Activated T-helper 17 cell treated with anti-CD3 and anti-CD28 coated beads, Interleukin-2, amount 50 U/mL, for 72 hours (primary cell): ENCODE measurements at regions not wholly inside any gene's neighbourhood (a gene's known extent, or its start where the extent isn't known, plus 50 kb on each side); places are given as distances from the start of the nearest gene placed in this dataset.

Experiments used
- ATAC-seq: fragments of 150-1000 bp; cut with Tn5 transposase; replicated peaks from 2 replicates; pipeline ENCODE4 v1.10.0; 2021; ENCODE audit warnings: mild to moderate bottlenecking, moderate library complexity
- H3K27ac Mint-ChIP-seq: one replicate; pipeline ENCODE4 v1.8.0; 2022; ENCODE audit warnings: mixed read lengths
- H3K27me3 Mint-ChIP-seq: one replicate; pipeline ENCODE4 v1.8.0; 2022; ENCODE audit warnings: mixed read lengths
- H3K36me3 Mint-ChIP-seq: one replicate; pipeline ENCODE4 v1.8.0; 2022; ENCODE audit warnings: low read depth, mild to moderate bottlenecking, mixed read lengths
- H3K4me1 Mint-ChIP-seq: one replicate; pipeline ENCODE4 v1.8.0; 2022; ENCODE audit warnings: mixed read lengths
- H3K4me3 Mint-ChIP-seq: one replicate; pipeline ENCODE4 v1.8.0; 2022; ENCODE audit warnings: mild to moderate bottlenecking, mixed read lengths
- H3K9me3 Mint-ChIP-seq: one replicate; pipeline ENCODE4 v1.8.0; 2022; ENCODE audit warnings: mixed read lengths

GRCh38 chr9:93900971-93901861 lies 53.9 kb downstream of the BARX1 start:
- Mint-ChIP-seq H3K4me3 (no peak overlapping the region), H3K27ac (no peak overlapping the region), H3K4me1 (peaks cover 12% of the 10 kb centered on the region), H3K9me3 (no peaks in the 10 kb centered on the region), H3K27me3 (peaks cover 1% of the 10 kb centered on the region), H3K36me3 (no peaks in the 10 kb centered on the region)
- no peak for ATAC-seq

- Mint-ChIP-seq H3K4me1 (peaks cover 12% of the 10 kb centered on the region), H3K4me3 (no peak overlapping the region), H3K27ac (no peak overlapping the region), H3K9me3 (no peaks in the 10 kb centered on the region), H3K27me3 (no peaks in the 10 kb centered on the region), H3K36me3 (no peaks in the 10 kb centered on the region)
- no peak for ATAC-seq
These were observed 54.7 kb downstream of the BARX1 start for GRCh38 chr9:93900436-93900819.

- Mint-ChIP-seq H3K4me1 (peaks cover 12% of the 10 kb centered on the region), H3K36me3 (no peaks in the 10 kb centered on the region), H3K9me3 (no peaks in the 10 kb centered on the region), H3K4me3 (no peak overlapping the region), H3K27me3 (no peaks in the 10 kb centered on the region), H3K27ac (no peak overlapping the region)
- ATAC-seq = no peak
These were observed 55.3 kb downstream of the BARX1 start for GRCh38 chr9:93899609-93900435.

GRCh38 chr9:93898502-93899426 lies 56.4 kb downstream of the BARX1 start:
- peaks cover 12% of the 10 kb centered on the region for H3K4me1 Mint-ChIP-seq
- no peaks in the 10 kb centered on the region for H3K27me3 Mint-ChIP-seq
- H3K9me3 Mint-ChIP-seq = no peaks in the 10 kb centered on the region
- ATAC-seq = no peak
- H3K36me3 Mint-ChIP-seq = no peaks in the 10 kb centered on the region
- H3K27ac Mint-ChIP-seq = peak overlapping the region; percentile 78
- no peak overlapping the region for H3K4me3 Mint-ChIP-seq

GRCh38 chr9:93898026-93898425 lies 57.1 kb downstream of the BARX1 start:
- H3K9me3 Mint-ChIP-seq = peaks cover under 1% of the 10 kb centered on the region
- no peak for ATAC-seq
- peaks cover 12% of the 10 kb centered on the region for H3K4me1 Mint-ChIP-seq
- no peaks in the 10 kb centered on the region for H3K27me3 Mint-ChIP-seq
- no peaks in the 10 kb centered on the region for H3K36me3 Mint-ChIP-seq
- peak overlapping the region; percentile 45 for H3K4me3 Mint-ChIP-seq
- peak overlapping the region; percentile 78 for H3K27ac Mint-ChIP-seq

- Mint-ChIP-seq H3K4me3 (peak overlapping the region; percentile 45), H3K36me3 (no peaks in the 10 kb centered on the region), H3K27ac (peak overlapping the region; percentile 78), H3K4me1 (peaks cover 12% of the 10 kb centered on the region), H3K9me3 (peaks cover 4% of the 10 kb centered on the region), H3K27me3 (no peaks in the 10 kb centered on the region)
- ATAC-seq = no peak
These were observed 57.8 kb downstream of the BARX1 start for GRCh38 chr9:93897075-93897970.

GRCh38 chr9:93896496-93897033 lies 58.6 kb downstream of the BARX1 start:
- no peak overlapping the region for H3K27ac Mint-ChIP-seq
- H3K9me3 Mint-ChIP-seq = peaks cover 4% of the 10 kb centered on the region

GRCh38 chr9:93896093-93896492 lies 59.1 kb downstream of the BARX1 start:
- no peaks in the 10 kb centered on the region for H3K36me3 Mint-ChIP-seq
- H3K4me1 Mint-ChIP-seq = peaks cover 12% of the 10 kb centered on the region
- no peaks in the 10 kb centered on the region for H3K27me3 Mint-ChIP-seq
- no peak overlapping the region for H3K4me3 Mint-ChIP-seq
- ATAC-seq = no peak
- no peak overlapping the region for H3K27ac Mint-ChIP-seq
- H3K9me3 Mint-ChIP-seq = peaks cover 4% of the 10 kb centered on the region

More at GRCh38 chr9:93896496-93897033, 58.6 kb downstream of the BARX1 start:
- Mint-ChIP-seq H3K36me3 (no peaks in the 10 kb centered on the region), H3K4me1 (peaks cover 12% of the 10 kb centered on the region), H3K4me3 (no peak overlapping the region), H3K27me3 (no peaks in the 10 kb centered on the region)
- ATAC-seq = no peak

GRCh38 chr9:93895535-93895934 lies 59.6 kb downstream of the BARX1 start:
- peaks cover 4% of the 10 kb centered on the region for H3K9me3 Mint-ChIP-seq
- H3K4me3 Mint-ChIP-seq = no peak overlapping the region
- H3K4me1 Mint-ChIP-seq = peaks cover 12% of the 10 kb centered on the region
- no peak overlapping the region for H3K27ac Mint-ChIP-seq
- no peaks in the 10 kb centered on the region for H3K27me3 Mint-ChIP-seq
- ATAC-seq = no peak
- H3K36me3 Mint-ChIP-seq = no peaks in the 10 kb centered on the region

GRCh38 chr9:93894691-93895079 lies 60.5 kb downstream of the BARX1 start:
- Mint-ChIP-seq H3K9me3 (peaks cover 4% of the 10 kb centered on the region), H3K27me3 (no peaks in the 10 kb centered on the region), H3K36me3 (no peaks in the 10 kb centered on the region), H3K4me3 (no peak overlapping the region), H3K27ac (no peak overlapping the region), H3K4me1 (peaks cover 12% of the 10 kb centered on the region)
- no peak for ATAC-seq

- no peak overlapping the region for H3K27ac Mint-ChIP-seq
- H3K4me1 Mint-ChIP-seq = peaks cover 12% of the 10 kb centered on the region
- peaks cover 4% of the 10 kb centered on the region for H3K9me3 Mint-ChIP-seq
- no peaks in the 10 kb centered on the region for H3K27me3 Mint-ChIP-seq
- no peaks in the 10 kb centered on the region for H3K36me3 Mint-ChIP-seq
- H3K4me3 Mint-ChIP-seq = no peak overlapping the region
- no peak for ATAC-seq
These were observed 61.1 kb downstream of the BARX1 start for GRCh38 chr9:93893899-93894690.

GRCh38 chr9:93893194-93893593 lies 62.0 kb downstream of the BARX1 start:
- Mint-ChIP-seq H3K4me3 (no peak overlapping the region), H3K4me1 (peaks cover 9% of the 10 kb centered on the region), H3K27me3 (no peaks in the 10 kb centered on the region), H3K36me3 (no peaks in the 10 kb centered on the region), H3K9me3 (peaks cover 4% of the 10 kb centered on the region), H3K27ac (no peak overlapping the region)
- ATAC-seq = no peak
